ENCODE measurements at regions not wholly inside any gene's neighbourhood (a gene's known extent, or its start where the extent isn't known, plus 50 kb on each side); places are given as distances from the start of the nearest gene placed in this dataset.
"Not testable (repeated sequence)": the region's sequence is repeated elsewhere in the genome, so short reads cannot be mapped to it uniquely, and the experiment has no call there.

DNA sequence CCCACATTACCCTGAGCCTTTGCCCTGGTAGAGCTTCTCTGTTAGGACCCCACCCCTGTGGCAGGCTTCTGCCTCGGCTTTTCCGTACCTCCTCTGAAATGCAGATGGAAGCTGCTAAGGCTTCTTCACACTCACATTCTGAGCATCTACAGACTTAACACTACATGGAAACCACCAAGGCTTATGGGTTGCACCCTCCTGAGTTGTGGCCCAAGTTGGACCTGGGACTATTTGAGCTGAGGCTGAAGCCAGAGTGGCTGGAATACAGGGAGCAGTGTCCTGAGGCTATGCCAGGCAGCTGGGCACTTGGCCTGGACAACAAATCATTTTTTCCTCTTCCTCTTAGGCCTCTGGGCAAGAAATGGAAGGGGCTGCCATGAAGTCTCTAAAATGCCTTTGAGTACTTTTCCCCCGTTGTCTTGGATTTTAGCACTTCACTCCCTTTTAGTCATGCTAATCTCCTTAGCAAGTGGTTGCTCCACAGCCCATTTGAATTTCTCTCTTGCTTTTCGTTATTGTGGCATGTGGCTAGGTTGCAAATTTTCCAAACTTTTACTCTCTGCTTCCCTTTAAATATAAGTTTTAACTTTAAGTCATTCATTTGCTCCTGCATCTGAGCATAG is 114.8 kb upstream of the FIBIN start (continued):
- no peak for TF ChIP-seq ZSCAN18 (CRISPR knock-in tag; IDR thresholded peaks at IDR 0.05)
- TF ChIP-seq NR1H2 (CRISPR knock-in tag; IDR thresholded peaks at IDR 0.05) = no peak
- no peak for TF ChIP-seq ZMAT4 (CRISPR knock-in tag; IDR thresholded peaks at IDR 0.05)
- TF ChIP-seq HMGA2 (CRISPR knock-in tag; IDR thresholded peaks at IDR 0.05) = no peak
- TF ChIP-seq, protein P1, sequence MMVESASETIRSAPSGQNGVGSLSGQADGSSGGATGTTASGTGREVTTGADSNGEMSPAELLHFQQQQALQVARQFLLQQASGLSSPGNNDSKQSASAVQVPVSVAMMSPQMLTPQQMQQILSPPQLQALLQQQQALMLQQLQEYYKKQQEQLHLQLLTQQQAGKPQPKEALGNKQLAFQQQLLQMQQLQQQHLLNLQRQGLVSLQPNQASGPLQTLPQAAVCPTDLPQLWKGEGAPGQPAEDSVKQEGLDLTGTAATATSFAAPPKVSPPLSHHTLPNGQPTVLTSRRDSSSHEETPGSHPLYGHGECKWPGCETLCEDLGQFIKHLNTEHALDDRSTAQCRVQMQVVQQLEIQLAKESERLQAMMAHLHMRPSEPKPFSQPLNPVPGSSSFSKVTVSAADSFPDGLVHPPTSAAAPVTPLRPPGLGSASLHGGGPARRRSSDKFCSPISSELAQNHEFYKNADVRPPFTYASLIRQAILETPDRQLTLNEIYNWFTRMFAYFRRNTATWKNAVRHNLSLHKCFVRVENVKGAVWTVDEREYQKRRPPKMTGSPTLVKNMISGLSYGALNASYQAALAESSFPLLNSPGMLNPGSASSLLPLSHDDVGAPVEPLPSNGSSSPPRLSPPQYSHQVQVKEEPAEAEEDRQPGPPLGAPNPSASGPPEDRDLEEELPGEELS (CRISPR knock-in tag; IDR thresholded peaks at IDR 0.05) = no peak
- TF ChIP-seq NFE2L1 (CRISPR knock-in tag; IDR thresholded peaks at IDR 0.05) = no peak
- no peak for TF ChIP-seq ATF1 (CRISPR knock-in tag; IDR thresholded peaks at IDR 0.05)
- TF ChIP-seq ZNF671 (CRISPR knock-in tag; IDR thresholded peaks at IDR 0.05) = no peak
- no peak for TF ChIP-seq SMAD3 (CRISPR knock-in tag; IDR thresholded peaks at IDR 0.05; ENCODE audit: borderline replicate concordance)
- no peak for TF ChIP-seq ERG (CRISPR knock-in tag; IDR thresholded peaks at IDR 0.05)
- TF ChIP-seq AFF4 (CRISPR knock-in tag; IDR thresholded peaks at IDR 0.05; ENCODE audit: borderline replicate concordance) = no peak
- TF ChIP-seq, protein P2, sequence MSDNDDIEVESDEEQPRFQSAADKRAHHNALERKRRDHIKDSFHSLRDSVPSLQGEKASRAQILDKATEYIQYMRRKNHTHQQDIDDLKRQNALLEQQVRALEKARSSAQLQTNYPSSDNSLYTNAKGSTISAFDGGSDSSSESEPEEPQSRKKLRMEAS (CRISPR knock-in tag; IDR thresholded peaks at IDR 0.05) = no peak
- TF ChIP-seq, protein P3, sequence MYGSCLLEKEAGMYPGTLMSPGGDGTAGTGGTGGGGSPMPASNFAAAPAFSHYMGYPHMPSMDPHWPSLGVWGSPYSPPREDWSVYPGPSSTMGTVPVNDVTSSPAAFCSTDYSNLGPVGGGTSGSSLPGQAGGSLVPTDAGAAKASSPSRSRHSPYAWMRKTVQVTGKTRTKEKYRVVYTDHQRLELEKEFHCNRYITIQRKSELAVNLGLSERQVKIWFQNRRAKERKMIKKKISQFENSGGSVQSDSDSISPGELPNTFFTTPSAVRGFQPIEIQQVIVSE (CRISPR knock-in tag; IDR thresholded peaks at IDR 0.05; ENCODE audit: borderline replicate concordance) = no peak
- no peak for TF ChIP-seq MLX (CRISPR knock-in tag; IDR thresholded peaks at IDR 0.05)

- DNase-seq (ENCODE audit: low spot score); H3K4me3 Mint-ChIP-seq; POLR2A ChIA-PET; H3K27ac Mint-ChIP-seq; ATAC-seq; CTCF ChIA-PET; H3K27me3 Mint-ChIP-seq (ENCODE audit: low read depth): not testable (repeated sequence)
- peaks cover 42% of the 10 kb centered on the region for H3K36me3 Mint-ChIP-seq
- H3K4me1 Mint-ChIP-seq = peaks cover 14% of the 10 kb centered on the region
- peaks cover 66% of the 10 kb centered on the region for H3K9me3 Mint-ChIP-seq
Observed at GRCh38 chr11:26882363-26882880, 111.5 kb upstream of the FIBIN start.

Measured in WTC11 (cell line).